B cell (primary cell): ENCODE measurements at regions not wholly inside any gene's neighbourhood (a gene's known extent, or its start where the extent isn't known, plus 50 kb on each side); places are given as distances from the start of the nearest gene placed in this dataset.

Source experiments
- ATAC-seq: fragments of 200-7000 bp; cut with Tn5 transposase; one replicate; pipeline ENCODE4 v1.10.0; 2021; ENCODE audit warnings: low read depth, mild to moderate bottlenecking, moderate number of reproducible peaks, moderate library complexity
- CTCF ChIA-PET: fragments of 350-600 bp; sonication (Branson Sonifier 250); formaldehyde crosslinking; loops from one replicate; lab custom pipeline; 2021; ENCODE audit warnings: antibody characterized with exemption, inconsistent platforms; lab: Charles Lee
- POLR2A ChIA-PET: fragments of 350-600 bp; sonication (Branson Sonifier 250); formaldehyde crosslinking; loops from one replicate; lab custom pipeline; 2021; ENCODE audit warnings: antibody characterized with exemption; lab: Charles Lee
- DNase-seq: peaks from one replicate; pipeline ENCODE4 v3.0.0; 2013
- H2AFZ ChIP-seq: 2 replicates; pipeline ENCODE4 v1.6.1; 2012; ENCODE audit warnings: mild to moderate bottlenecking, low read depth, low read length; ENCODE audit not compliant: insufficient read depth, poor library complexity, severe bottlenecking
- H3K27ac ChIP-seq, 2 donors: 1 replicate in 1 of 2; 2 replicates in 1 of 2; pipeline ENCODE4 v1.5.1; 2012 to 2013; ENCODE audit warnings: low read length in 2 of 2, mild to moderate bottlenecking in 2 of 2, moderate library complexity in 1 of 2
- H3K27me3 ChIP-seq, 4 experiments: fragments of 200-600 bp in 1 of 4; sonication (generic) in 1 of 4; replicated peaks in 1 of 4; 1 replicate in 2 of 4; 2 replicates in 2 of 4; pipeline versions ENCODE4 v1.6.1 to v1.7.0; 2013 to 2016; ENCODE audit warnings: low read length in 3 of 4, mild to moderate bottlenecking in 2 of 4, mixed read lengths in 1 of 4, moderate library complexity in 1 of 4; ENCODE audit not compliant: insufficient read depth in 4 of 4, control insufficient read depth in 3 of 4; ENCODE audit errors: control extremely low read depth in 1 of 4
- H3K36me3 ChIP-seq, 2 experiments: replicated peaks in 1 of 2; 1 replicate in 1 of 2; 2 replicates in 1 of 2; pipeline versions ENCODE4 v1.6.1 to v1.7.1; 2013; ENCODE audit warnings: low read length in 1 of 2; ENCODE audit not compliant: insufficient read depth in 2 of 2, control insufficient read depth in 1 of 2; ENCODE audit errors: control extremely low read depth in 1 of 2, extremely low read depth in 1 of 2
- H3K4me1 ChIP-seq, 2 donors: fragments of 200-600 bp in 1 of 2; sonication (generic) in 1 of 2; 1 replicate in 1 of 2; 2 replicates in 1 of 2; pipeline versions ENCODE4 v1.5.1 to v1.6.1; 2013 to 2017; ENCODE audit warnings: low read length in 2 of 2; ENCODE audit not compliant: control insufficient read depth in 2 of 2, insufficient read depth in 2 of 2
- H3K4me2 ChIP-seq: replicated peaks from 2 replicates; pipeline ENCODE3; 2012; ENCODE audit warnings: mild to moderate bottlenecking, low read depth, low read length; ENCODE audit not compliant: poor library complexity, severe bottlenecking
- H3K4me3 ChIP-seq, 5 experiments: fragments of 200-600 bp in 1 of 5; sonication (generic) in 1 of 5; 1 replicate in 3 of 5; 2 replicates in 2 of 5; pipeline versions ENCODE4 v1.5.1 to v1.7.0; 2011 to 2016; ENCODE audit warnings: low read length in 4 of 5, mild to moderate bottlenecking in 4 of 5, low read depth in 2 of 5, control low read depth in 1 of 5, moderate library complexity in 1 of 5; ENCODE audit not compliant: insufficient read depth in 1 of 5; ENCODE audit errors: control extremely low read depth in 1 of 5, extremely low read depth in 1 of 5
- H3K79me2 ChIP-seq: fragments of 200-600 bp; sonication (generic); one replicate; pipeline ENCODE4 v1.6.0; 2016; ENCODE audit warnings: low read length; ENCODE audit not compliant: control insufficient read depth, insufficient read depth
- H3K9ac ChIP-seq: fragments of 200-600 bp; sonication (generic); 2 replicates; pipeline ENCODE4 v1.6.1; 2017; ENCODE audit warnings: mild to moderate bottlenecking, low read length, moderate library complexity
- H3K9me3 ChIP-seq, 3 donors: one replicate each; pipeline versions ENCODE4 v1.6.1 to v1.7.1; 2013; ENCODE audit warnings: low read length in 2 of 3; ENCODE audit not compliant: control insufficient read depth in 2 of 3, insufficient read depth in 1 of 3; ENCODE audit errors: control extremely low read depth in 1 of 3
- H4K20me1 ChIP-seq: 2 replicates; pipeline ENCODE4 v1.6.0; 2012; ENCODE audit warnings: mild to moderate bottlenecking, low read length; ENCODE audit not compliant: insufficient read depth, control insufficient read depth, poor library complexity, severe bottlenecking
- H3K27ac Mint-ChIP-seq: one replicate; pipeline ENCODE4 v1.8.0; 2021; ENCODE audit warnings: mixed read lengths
- H3K27me3 Mint-ChIP-seq: one replicate; pipeline ENCODE4 v1.8.0; 2021; ENCODE audit warnings: mixed read lengths
- H3K4me1 Mint-ChIP-seq: one replicate; pipeline ENCODE4 v1.8.0; 2021; ENCODE audit warnings: mixed read lengths
- H3K4me3 Mint-ChIP-seq: one replicate; pipeline ENCODE4 v1.8.0; 2021; ENCODE audit warnings: mixed read lengths
- H3K9me3 Mint-ChIP-seq: one replicate; pipeline ENCODE4 v1.8.0; 2022; ENCODE audit warnings: mixed read lengths; ENCODE audit not compliant: insufficient read depth
- EZH2 ChIP-seq: IDR thresholded peaks from 2 replicates; pipeline ENCODE4 v1.6.1; 2012; ENCODE audit warnings: borderline replicate concordance, low read depth, mild to moderate bottlenecking, moderate library complexity, low read length; ENCODE audit not compliant: insufficient read depth, poor library complexity, severe bottlenecking
- WGBS: methylation state at CpG from one replicate; pipeline ENCODE4 v1.1.5; 2013; ENCODE audit warnings: missing lambda C conversion rate; ENCODE audit not compliant: insufficient coverage; 5-methylcytosine and 5-hydroxymethylcytosine counted together
- intact Hi-C: fragments of 100-400 bp; cut with micrococcal nuclease; formaldehyde crosslinking; loops from one replicate; pipeline ENCODE4 v1.10.0; 2022
- TF ChIP-seq, protein P1 (sequence below): fragments of 200-600 bp; IDR thresholded peaks from one replicate; pipeline ENCODE4 v1.8.0; 2022; ENCODE audit warnings: antibody characterized with exemption, mild to moderate bottlenecking

DNA sequence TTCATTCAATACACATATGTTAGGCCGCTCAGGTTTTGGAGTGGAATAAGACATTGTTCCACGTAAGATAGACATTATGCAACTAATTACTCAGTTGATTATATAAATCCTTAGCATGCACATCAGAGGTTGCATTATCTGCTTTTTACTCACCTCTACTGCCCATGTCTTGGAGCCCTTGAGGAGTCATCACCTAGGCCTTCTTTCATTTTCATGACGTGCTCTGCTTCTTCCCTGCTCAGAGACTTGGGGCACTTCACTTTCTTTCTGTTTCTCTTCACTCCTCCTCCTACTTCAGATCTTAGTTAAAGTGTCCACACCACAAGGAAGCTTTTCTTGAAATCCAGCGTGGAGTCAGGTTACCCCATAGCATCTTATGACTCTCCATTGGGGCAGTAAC is 241.1 kb downstream of the TLR4 start:
- Histone ChIP-seq H3K4me1 (no peaks in the 10 kb centered on the region), H2AFZ (no peak overlapping the region), H3K79me2 (no peaks in the 10 kb centered on the region), H3K4me3 (no peak overlapping the region), H3K27me3 (no peaks in the 10 kb centered on the region), H3K27ac (no peak overlapping the region), H3K9ac (no peak overlapping the region), H3K4me2 (no peak overlapping the region), H4K20me1 (no peaks in the 10 kb centered on the region), H3K36me3 (no peaks in the 10 kb centered on the region), H3K9me3 (no peaks in the 10 kb centered on the region)
- Mint-ChIP-seq H3K4me3 (no peak overlapping the region), H3K27me3 (no peaks in the 10 kb centered on the region), H3K9me3 (no peaks in the 10 kb centered on the region), H3K4me1 (no peaks in the 10 kb centered on the region), H3K27ac (no peak overlapping the region)
- TF ChIP-seq, protein P1, sequence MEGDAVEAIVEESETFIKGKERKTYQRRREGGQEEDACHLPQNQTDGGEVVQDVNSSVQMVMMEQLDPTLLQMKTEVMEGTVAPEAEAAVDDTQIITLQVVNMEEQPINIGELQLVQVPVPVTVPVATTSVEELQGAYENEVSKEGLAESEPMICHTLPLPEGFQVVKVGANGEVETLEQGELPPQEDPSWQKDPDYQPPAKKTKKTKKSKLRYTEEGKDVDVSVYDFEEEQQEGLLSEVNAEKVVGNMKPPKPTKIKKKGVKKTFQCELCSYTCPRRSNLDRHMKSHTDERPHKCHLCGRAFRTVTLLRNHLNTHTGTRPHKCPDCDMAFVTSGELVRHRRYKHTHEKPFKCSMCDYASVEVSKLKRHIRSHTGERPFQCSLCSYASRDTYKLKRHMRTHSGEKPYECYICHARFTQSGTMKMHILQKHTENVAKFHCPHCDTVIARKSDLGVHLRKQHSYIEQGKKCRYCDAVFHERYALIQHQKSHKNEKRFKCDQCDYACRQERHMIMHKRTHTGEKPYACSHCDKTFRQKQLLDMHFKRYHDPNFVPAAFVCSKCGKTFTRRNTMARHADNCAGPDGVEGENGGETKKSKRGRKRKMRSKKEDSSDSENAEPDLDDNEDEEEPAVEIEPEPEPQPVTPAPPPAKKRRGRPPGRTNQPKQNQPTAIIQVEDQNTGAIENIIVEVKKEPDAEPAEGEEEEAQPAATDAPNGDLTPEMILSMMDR: no peak
- TF ChIP-seq EZH2: no peak
- DNase-seq: no peak
- intact Hi-C loops: no loop called here
- ChIA-PET CTCF (no interaction called here), POLR2A (no interaction called here)
- ATAC-seq: no peak
- WGBS: 71% methylated on average over 1 of the region's 4 CpGs

DNA sequence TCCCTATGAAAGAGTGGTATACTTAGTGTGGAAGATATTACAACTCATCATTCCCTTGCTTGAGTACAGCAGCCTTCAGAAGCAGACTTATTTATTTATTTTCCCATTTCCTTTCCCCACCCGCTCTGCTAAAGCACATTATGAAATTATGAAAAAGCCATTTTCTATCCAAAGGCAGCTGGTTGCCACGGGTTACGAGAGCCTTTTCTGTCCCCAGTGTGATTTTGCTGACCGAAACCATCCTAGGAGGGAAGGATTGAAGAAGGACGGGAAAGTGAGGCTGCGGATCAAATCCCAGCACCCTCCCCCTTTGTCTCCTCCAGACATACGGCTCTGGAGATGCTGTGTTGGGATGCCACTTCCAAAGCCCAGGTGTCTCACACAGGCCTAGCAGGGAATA is 246.9 kb downstream of the TLR4 start:
- Histone ChIP-seq H3K4me3 (no peak overlapping the region), H3K27ac (no peak overlapping the region), H4K20me1 (no peaks in the 10 kb centered on the region), H2AFZ (no peak overlapping the region), H3K4me2 (no peak overlapping the region), H3K4me1 (no peaks in the 10 kb centered on the region), H3K9me3 (no peaks in the 10 kb centered on the region), H3K27me3 (no peaks in the 10 kb centered on the region), H3K9ac (no peak overlapping the region), H3K36me3 (no peaks in the 10 kb centered on the region), H3K79me2 (no peaks in the 10 kb centered on the region)
- Mint-ChIP-seq H3K27ac (no peak overlapping the region), H3K4me1 (no peaks in the 10 kb centered on the region), H3K9me3 (no peaks in the 10 kb centered on the region), H3K4me3 (no peak overlapping the region), H3K27me3 (no peaks in the 10 kb centered on the region)
- POLR2A ChIA-PET: no interaction called here
- CTCF ChIA-PET: no interaction called here
- DNase-seq (no peak), ATAC-seq (no peak)
- TF ChIP-seq, protein P1: no peak
- no peak for TF ChIP-seq EZH2
- intact Hi-C loops: no loop called here
- WGBS: no CpG with 5 or more reads among the region's 7 CpGs
